Testis (tissue), 2 donors: ENCODE measurements at regions not wholly inside any gene's neighbourhood (a gene's known extent, or its start where the extent isn't known, plus 50 kb on each side); places are given as distances from the start of the nearest gene placed in this dataset.

Experiments
- DNase-seq: peaks from one replicate; pipeline ENCODE4 v3.0.0-alpha.2; 2019
- H3K27ac ChIP-seq, 2 donors: fragments of 200-600 bp; sonication (generic); one replicate each; pipeline ENCODE4 v1.5.1; 2019
- H3K27me3 ChIP-seq: fragments of 200-600 bp; sonication (generic); one replicate; pipeline ENCODE4 v1.5.1; 2019
- H3K36me3 ChIP-seq: fragments of 200-600 bp; sonication (generic); one replicate; pipeline ENCODE4 v1.5.1; 2017; ENCODE audit warnings: low read depth; ENCODE audit errors: missing control alignments
- H3K4me1 ChIP-seq: fragments of 200-600 bp; sonication (generic); one replicate; pipeline ENCODE4 v1.5.1; 2019
- H3K4me3 ChIP-seq, 2 donors: fragments of 200-600 bp; sonication (generic); one replicate each; pipeline ENCODE4 v1.5.1; 2017 to 2019
- H3K9me3 ChIP-seq: fragments of 200-600 bp; sonication (generic); one replicate; pipeline ENCODE4 v1.5.1; 2017
- POLR2A ChIP-seq: fragments of 450-650 bp; IDR thresholded peaks from one replicate; pipeline ENCODE4 v1.6.1; 2017; ENCODE audit warnings: antibody characterized with exemption, mild to moderate bottlenecking, moderate library complexity
- WGBS, 2 donors: methylation state at CpG; one replicate each; pipeline ENCODE4 v1.1.5; 2018; 5-methylcytosine and 5-hydroxymethylcytosine counted together
- intact Hi-C: fragments of 100-400 bp; cut with DNase I; formaldehyde crosslinking; loops from one replicate; pipeline ENCODE4 v1.15.1; 2023; ENCODE audit warnings: low total_unique reads
- TF ChIP-seq, protein P1 (sequence below), 3 experiments: fragments of 450-650 bp in 2 of 3; fragments of 200-600 bp in 1 of 3; sonication (generic) in 1 of 3; IDR thresholded peaks; one replicate each; pipeline ENCODE4 v1.5.1; 2016 to 2019; ENCODE audit warnings: antibody characterized with exemption in 3 of 3, mild to moderate bottlenecking in 2 of 3, moderate library complexity in 1 of 3

DNA sequence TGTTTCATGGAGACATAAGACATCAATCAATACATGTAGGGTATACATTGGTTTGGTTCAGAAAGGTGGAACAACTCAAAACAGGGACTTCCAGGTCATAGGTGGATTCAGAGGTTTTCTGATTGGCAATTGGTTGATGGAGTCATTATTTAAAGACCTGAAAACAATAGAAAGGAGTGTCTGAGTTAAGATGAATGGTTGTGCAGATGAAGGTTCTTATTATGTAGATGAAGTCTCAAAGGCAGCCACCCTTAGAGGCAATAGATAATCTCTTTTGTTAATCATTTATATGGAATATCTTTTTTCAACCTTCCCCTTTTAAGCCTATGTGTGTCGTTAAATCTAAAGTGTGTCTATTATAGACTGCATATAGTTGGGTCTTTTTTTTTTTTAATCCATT is 67.8 kb upstream of the LYPLAL1 start:
- WGBS, 2 donors: 95 to 100% methylated on average over 1 of the region's 1 CpG
- Histone ChIP-seq H3K9me3 (no peaks in the 10 kb centered on the region), H3K4me3 (no peak overlapping the region), H3K4me1 (no peaks in the 10 kb centered on the region), H3K27ac (no peak overlapping the region), H3K27me3 (no peaks in the 10 kb centered on the region), H3K36me3 (no peaks in the 10 kb centered on the region)
- DNase-seq: no peak
- TF ChIP-seq, protein P1, sequence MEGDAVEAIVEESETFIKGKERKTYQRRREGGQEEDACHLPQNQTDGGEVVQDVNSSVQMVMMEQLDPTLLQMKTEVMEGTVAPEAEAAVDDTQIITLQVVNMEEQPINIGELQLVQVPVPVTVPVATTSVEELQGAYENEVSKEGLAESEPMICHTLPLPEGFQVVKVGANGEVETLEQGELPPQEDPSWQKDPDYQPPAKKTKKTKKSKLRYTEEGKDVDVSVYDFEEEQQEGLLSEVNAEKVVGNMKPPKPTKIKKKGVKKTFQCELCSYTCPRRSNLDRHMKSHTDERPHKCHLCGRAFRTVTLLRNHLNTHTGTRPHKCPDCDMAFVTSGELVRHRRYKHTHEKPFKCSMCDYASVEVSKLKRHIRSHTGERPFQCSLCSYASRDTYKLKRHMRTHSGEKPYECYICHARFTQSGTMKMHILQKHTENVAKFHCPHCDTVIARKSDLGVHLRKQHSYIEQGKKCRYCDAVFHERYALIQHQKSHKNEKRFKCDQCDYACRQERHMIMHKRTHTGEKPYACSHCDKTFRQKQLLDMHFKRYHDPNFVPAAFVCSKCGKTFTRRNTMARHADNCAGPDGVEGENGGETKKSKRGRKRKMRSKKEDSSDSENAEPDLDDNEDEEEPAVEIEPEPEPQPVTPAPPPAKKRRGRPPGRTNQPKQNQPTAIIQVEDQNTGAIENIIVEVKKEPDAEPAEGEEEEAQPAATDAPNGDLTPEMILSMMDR (IDR thresholded peaks at IDR 0.05): no peak
- TF ChIP-seq POLR2A: no peak
- intact Hi-C loops: no loop called here

DNA sequence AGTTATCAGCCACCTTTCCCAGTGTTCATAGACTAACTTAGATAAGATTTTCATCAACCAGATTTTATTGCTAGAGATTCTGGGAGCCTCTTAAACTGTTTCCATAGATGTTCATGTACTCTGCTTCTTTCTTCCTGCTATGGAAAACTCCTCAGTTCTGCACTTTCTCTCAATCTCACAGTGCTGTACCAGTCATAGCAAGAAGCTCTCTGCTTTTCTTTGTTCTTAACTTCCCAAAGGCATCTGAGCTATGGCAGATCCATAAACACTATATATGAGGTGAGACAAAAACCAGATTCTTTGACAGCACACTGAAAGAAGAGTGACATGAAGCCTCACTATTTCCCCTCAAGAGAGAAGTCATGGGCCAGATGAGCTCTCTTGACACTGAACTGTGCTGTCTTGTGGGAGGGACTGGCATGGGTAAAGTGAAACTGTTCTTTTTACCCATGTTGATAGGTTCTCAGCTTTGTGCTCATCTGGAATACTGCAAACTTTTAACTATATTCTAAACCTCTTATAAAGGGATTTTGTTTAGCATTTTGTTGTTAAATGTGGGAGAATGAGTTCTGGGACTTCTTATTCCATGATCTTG is 64.2 kb upstream of the LYPLAL1 start:
- H3K9me3 ChIP-seq: no peaks in the 10 kb centered on the region
- DNase-seq: no peak
- no peak overlapping the region for H3K27ac ChIP-seq
- no peaks in the 10 kb centered on the region for H3K36me3 ChIP-seq
- no peak for TF ChIP-seq POLR2A
- TF ChIP-seq, protein P1 (IDR thresholded peaks at IDR 0.05): no peak
- H3K27me3 ChIP-seq: no peaks in the 10 kb centered on the region
- H3K4me1 ChIP-seq: no peaks in the 10 kb centered on the region
- intact Hi-C loops: no loop called here
- no peak overlapping the region for H3K4me3 ChIP-seq

DNA sequence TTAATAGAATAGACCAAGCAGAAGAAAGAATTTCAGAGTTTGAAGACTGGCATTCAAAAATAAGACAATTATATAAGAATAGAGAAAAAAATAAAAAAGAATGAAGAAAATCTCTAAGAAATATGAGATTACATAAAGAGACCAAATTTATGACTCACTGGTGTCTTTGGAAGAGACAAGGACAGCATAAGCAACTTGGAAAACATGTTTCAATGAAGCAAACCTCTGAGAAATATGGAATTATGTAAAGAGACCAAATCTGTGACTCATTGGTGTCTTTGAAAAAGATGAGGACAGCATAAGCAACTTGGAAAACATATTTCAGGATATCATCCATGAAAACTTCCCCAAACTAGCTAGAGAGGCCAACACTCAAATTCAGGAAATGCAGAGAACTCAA is 60.4 kb upstream of the LYPLAL1 start:
- TF ChIP-seq, protein P1 (IDR thresholded peaks at IDR 0.05): no peak
- no peak for TF ChIP-seq POLR2A
- Histone ChIP-seq H3K27me3 (no peaks in the 10 kb centered on the region), H3K4me3 (no peak overlapping the region), H3K4me1 (no peaks in the 10 kb centered on the region), H3K36me3 (no peaks in the 10 kb centered on the region), H3K27ac (no peak overlapping the region), H3K9me3 (no peaks in the 10 kb centered on the region)
- intact Hi-C loops: no loop called here
- no peak for DNase-seq

DNA sequence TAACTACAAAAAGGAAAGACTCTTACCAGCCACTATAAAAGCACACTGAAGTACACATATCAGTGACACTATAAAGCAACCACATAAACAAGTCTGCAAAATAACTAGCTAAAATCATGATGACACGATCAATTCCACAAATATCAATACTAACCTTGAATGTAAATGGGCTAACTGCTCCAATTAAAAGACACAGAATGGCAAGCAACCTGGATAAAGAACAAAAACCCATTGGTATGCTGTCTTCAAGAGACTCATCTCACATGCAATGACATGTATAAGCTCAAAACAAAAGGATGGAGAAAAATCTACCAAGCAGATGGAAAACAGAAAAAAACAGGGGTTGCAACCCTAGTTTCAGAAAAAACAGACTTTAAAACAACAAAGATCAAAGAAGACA is 59.7 kb upstream of the LYPLAL1 start:
- no peak for DNase-seq
- no peaks in the 10 kb centered on the region for H3K36me3 ChIP-seq
- H3K9me3 ChIP-seq: no peaks in the 10 kb centered on the region
- H3K4me3 ChIP-seq: no peak overlapping the region
- no peaks in the 10 kb centered on the region for H3K4me1 ChIP-seq
- TF ChIP-seq, protein P1 (IDR thresholded peaks at IDR 0.05): no peak
- no peak for TF ChIP-seq POLR2A
- H3K27me3 ChIP-seq: no peaks in the 10 kb centered on the region
- 74 to 88% methylated on average over 1 of the region's 1 CpG for WGBS, 2 donors
- intact Hi-C loops: no loop called here
- no peak overlapping the region for H3K27ac ChIP-seq

DNA sequence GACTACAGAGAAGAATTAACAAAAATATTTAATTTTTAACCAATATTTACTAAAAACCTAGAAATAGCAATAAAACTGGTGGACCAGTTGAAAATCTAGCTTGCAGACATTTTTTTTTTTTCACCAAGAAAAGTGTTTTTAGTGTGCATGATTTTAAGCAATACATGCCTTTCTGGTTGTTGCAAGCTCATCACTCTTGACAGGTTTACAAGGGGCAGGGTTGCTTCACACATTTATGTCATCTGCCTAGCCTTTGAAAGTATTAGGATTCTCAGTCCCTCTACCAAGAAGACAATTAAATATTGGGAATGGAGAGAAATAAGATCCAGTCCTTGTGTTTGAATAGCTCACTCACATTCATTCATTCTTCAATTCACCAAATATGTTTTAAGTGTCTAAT is 53.8 kb upstream of the LYPLAL1 start:
- Histone ChIP-seq H3K27me3 (no peaks in the 10 kb centered on the region), H3K9me3 (no peaks in the 10 kb centered on the region), H3K4me1 (peaks cover 13% of the 10 kb centered on the region), H3K36me3 (no peaks in the 10 kb centered on the region), H3K27ac (no peak overlapping the region), H3K4me3 (no peak overlapping the region)
- intact Hi-C loops: no loop called here
- DNase-seq: no peak
- no peak for TF ChIP-seq POLR2A
- TF ChIP-seq, protein P1 (IDR thresholded peaks at IDR 0.05): no peak
